ENCODE measurements at regions not wholly inside any gene's neighbourhood (a gene's known extent, or its start where the extent isn't known, plus 50 kb on each side); places are given as distances from the start of the nearest gene placed in this dataset.
A peak's percentile ranks its signal among the peaks of the same experiment; 100 is the strongest.

- FAIRE-seq: no peak
Observed at GRCh38 chr1:163758977-163759670, 437.4 kb downstream of the NUF2 start.

DNA sequence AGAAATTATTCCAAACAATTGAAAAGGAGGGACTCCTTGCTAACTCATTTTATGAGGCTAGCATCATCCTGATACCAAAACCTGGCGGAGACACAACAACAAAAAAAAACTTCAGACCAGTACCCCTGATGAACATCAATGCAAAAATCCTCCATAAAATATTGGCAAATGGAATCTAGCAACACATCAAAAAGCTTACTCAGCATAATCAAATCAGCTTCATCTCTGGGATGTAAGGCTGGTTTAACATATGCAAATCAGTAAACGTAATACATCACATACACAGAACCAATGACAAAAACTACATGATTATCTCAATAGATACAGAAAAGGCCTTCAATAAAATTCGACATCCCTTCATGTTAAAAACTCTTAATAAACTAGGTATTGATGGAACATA lies 440.1 kb downstream of the NUF2 start:
- FAIRE-seq: no peak

DNA sequence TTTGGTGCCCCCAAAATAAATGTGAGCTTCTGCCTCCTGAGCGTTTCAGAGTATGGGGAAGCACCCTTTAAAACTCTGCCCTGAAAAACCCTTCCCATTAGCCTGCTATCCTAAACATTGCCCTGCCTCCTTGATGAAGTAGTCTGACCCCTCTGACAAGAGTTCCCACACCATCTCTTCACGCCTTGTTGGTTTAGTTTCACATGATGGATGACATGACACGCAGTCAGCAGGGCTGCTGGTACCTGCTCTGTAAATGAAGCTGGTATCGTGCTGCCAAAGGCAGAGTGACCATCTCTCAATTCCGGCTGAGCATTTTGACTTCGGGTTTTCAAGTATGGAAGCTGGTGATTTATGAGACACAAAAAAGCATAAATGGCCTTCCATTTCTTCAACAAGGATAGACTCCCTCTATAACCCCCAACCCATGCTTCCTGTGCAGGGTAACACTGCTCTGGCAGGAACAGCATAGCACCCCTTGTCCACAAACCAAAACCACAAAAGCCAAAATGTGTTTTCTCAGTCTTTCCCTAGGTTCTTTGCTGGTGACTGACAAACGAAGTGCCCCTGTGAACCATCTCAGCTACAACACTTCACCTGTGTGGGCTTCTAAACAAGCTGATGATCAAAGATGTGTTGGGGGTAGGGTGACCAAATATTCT lies 444.6 kb downstream of the NUF2 start:
- FAIRE-seq: no peak

GRCh38 chr1:163768576-163768975 lies 446.8 kb downstream of the NUF2 start:
- no peak for FAIRE-seq

DNA sequence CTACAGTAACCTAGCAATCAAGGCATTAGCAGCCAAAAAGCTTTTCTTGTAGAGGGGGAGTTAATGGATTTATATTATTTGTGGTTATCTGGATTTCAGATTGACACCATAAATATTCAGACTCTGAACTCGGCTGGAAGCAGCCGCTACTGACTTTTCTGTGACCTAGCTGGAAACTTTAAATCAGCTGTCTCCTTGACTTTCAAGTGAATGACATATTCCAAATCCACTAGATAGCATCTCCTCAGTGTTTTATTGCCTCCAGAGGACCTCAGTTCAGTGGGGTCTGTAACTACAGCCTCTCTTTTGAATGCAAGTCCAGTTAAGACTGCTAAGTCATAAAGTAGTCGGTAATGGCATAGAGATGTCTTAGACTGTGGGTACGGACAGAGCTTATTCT lies 448.5 kb downstream of the NUF2 start:
- no peak for FAIRE-seq

- no peak for FAIRE-seq
Observed at GRCh38 chr1:163771637-163772036, 449.9 kb downstream of the NUF2 start.

DNA sequence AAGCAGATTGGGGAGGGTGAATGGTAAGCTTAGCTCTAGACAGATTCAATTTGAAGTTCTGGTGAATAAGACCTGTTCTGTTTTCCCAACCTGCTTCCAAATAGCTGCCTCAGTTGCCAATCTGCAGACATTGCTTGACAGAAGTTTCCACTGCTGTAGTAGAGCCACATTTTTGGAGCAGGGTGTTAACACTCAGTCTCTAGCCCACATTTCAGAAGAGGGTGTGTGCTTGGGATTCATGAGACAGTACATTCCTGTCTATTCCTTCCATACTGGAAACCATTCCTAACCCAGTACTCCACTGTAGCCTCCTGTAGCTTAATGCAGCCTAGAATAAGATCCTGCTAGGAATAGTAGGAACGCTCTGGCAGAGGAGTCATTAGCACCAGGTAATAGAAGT lies 450.5 kb downstream of the NUF2 start:
- no peak for FAIRE-seq

DNA sequence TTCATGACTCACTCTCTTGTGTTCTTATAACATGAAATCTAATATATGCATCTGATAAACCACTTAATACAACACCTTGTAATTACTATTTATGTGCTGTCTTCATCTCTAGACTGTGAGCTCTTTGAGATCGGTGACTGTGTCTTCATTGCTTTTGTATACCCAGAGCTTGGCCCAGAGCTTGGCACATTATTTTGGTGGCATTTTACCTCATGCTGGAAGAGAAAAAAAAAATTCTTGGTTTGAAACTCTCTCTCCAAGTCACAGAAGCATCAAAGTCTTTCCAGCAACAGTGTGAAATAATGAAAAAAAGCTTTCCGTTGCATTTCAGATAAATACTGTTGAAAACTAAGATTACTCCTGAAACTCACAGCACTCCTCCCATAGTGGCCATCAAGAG lies 451.6 kb downstream of the NUF2 start:
- no peak for FAIRE-seq

GRCh38 chr1:163774401-163774945 lies 452.7 kb downstream of the NUF2 start:
- no peak for FAIRE-seq

- FAIRE-seq: no peak
Observed at GRCh38 chr1:163774978-163775620, 453.3 kb downstream of the NUF2 start.

GRCh38 chr1:163777205-163777604 lies 455.5 kb downstream of the NUF2 start:
- no peak for FAIRE-seq

GRCh38 chr1:163781146-163781545 lies 459.4 kb downstream of the NUF2 start:
- peak; percentile 19 for FAIRE-seq

DNA sequence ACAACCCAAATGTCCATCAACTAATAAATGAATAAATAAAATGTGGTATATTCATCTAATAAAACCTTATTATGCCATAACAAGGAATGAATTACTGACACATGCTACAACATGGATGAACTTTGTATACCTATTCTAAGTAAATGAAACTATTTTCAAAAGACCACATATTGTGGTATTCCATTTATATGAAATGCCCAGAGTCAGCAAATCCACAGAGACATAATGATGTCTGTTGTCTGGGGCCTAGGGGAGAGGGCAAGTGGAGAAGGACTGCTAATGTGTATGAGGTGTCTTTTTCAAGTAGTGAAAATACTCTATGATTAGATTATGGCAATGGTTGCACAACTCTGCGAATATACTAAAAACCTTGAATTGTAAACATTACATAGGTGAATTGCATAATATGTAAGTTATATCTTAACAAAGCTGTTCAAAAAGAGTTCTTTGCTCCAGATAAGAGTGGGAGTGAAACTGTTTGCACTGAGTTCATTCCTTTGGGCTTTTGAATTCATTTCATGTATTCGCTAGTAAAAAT lies 464.2 kb downstream of the NUF2 start:
- no peak for FAIRE-seq

GRCh38 chr1:163789911-163790310 lies 468.2 kb downstream of the NUF2 start:
- no peak for FAIRE-seq

DNA sequence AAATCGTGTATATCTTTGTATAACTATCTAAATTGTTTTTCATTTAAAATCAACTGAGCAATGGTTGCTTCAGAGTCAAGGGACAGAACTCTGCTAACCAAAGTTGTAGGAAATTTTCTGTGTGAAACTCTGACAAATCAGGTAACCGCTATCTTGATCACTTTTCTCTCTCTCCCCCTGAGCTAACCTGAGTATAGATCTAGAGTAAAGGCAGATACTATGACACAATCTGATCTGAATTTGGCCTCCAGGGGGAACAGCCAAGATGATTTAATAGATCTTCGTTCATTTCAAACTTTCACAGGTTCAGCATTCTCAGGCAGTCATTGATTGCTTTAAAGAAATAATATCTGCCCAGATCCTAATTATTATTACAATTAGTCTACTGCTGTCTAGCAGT lies 472.8 kb downstream of the NUF2 start:
- no peak for FAIRE-seq

GRCh38 chr1:163796394-163796821 lies 474.7 kb downstream of the NUF2 start:
- no peak for FAIRE-seq

GRCh38 chr1:163797816-163798215 lies 476.1 kb downstream of the NUF2 start:
- FAIRE-seq: no peak

DNA sequence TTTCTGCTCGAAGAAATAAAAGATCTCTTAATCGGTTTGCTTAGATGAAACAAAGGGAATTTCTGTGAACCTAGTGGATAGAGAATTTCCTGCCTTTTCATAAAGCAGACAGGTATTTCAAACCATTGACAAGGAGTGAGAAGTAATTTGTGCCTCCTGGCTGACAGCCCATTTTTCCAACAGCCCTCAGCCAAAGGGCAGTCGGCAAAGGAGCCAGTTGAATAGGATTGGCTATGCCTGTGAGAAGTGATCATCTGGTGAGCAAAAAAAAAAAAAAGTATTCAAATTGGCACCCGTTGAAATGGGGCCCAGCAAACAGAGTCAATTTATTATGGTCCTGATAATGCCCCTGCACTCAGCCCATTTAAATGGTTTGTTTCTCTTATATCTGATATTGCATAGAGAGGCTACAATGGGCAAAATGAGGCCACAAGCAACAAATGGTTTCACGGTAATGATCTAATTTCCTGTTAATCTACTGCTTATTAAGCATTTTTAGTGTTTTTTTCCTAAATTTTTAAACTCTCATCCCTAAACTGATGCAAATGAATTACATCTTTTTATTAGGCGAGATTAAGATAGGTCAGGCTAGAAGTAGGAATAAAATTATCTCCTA lies 477.5 kb downstream of the NUF2 start:
- FAIRE-seq: no peak

DNA sequence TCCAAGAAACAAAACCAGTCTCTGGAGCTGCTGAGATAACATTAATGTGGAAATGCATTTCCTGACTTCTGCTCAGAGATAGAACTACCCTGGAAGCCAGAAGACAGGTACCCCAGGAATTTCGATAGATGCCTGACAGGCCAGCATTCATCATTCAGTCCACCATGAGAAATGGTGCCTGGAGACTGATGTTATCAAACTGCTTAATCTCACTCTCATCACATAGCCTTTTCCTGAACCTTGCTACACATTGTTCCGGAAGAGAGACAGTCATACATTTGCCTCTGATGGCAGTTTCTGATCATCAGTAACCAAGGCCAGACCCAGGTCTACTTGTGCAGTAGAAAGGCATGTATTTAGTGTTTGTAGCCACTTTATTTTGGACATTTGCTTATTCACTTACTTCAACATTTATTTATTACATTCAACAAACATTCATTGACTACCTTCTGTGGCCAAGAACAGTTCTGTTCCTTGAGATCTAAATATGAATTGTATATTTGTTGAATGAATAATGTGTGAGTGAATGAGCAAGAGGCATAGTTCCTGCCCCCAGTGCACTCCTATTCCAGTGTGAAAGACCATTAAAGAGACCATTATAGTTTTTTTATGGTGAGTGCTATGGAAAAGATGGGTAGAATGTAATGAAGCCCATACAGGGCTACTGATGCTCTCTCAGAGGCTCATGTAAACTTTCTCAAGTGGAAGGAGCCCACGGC lies 485.7 kb downstream of the NUF2 start:
- no peak for FAIRE-seq

DNA sequence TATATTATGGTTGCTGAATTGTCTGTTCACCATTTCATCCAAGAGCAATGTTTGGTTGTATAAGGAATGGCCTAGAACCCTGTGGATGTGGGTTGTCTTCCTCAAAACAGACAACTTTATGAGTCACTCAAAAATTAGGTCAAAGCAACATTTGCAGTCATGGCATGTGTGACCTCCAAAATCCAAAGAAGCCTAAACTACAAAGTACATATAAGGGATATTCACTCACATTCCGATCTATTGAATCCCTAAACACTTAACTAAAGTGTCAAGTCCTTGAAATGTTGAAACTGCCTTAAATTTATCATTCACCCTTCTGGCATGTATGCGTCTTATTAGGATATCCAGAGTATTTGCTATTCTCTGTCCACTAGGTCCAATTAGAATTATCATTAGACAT lies 491.5 kb downstream of the NUF2 start:
- no peak for FAIRE-seq

DNA sequence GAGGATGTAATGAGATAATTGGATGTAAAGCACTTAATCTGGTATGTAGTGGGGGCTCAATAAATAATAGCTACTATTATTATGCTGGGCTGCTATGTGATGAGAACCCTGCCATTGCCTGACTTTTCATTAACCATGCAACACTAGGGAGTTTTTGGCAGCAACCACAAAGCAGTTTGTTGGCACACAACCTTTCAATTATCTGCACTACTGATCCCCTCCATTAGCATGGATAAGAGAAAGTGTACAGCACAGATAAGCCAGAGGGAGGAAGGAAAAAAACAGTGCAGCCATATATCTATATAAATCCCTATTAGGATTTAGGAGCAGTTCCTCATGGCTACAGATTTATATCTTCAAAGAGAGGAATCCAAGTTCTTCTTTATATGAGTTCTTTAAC lies 498.5 kb downstream of the NUF2 start:
- no peak for FAIRE-seq

GRCh38 chr1:163820766-163821165 lies 499.0 kb downstream of the NUF2 start:
- no peak for FAIRE-seq

- no peak for FAIRE-seq
Observed at GRCh38 chr1:163821679-163822078, 499.9 kb downstream of the NUF2 start.
